Epithelial cell of esophagus (primary cell): ENCODE measurements at regions not wholly inside any gene's neighbourhood (a gene's known extent, or its start where the extent isn't known, plus 50 kb on each side); places are given as distances from the start of the nearest gene placed in this dataset.
"Not testable (repeated sequence)": the region's sequence is repeated elsewhere in the genome, so short reads cannot be mapped to it uniquely, and the experiment has no call there.

Experiments used
- DNase-seq: peaks from one replicate; pipeline ENCODE4 v3.0.0; 2010; ENCODE audit warnings: low read depth
- H3K4me3 ChIP-seq: 2 replicates; pipeline ENCODE4 v1.5.1; 2011; ENCODE audit warnings: mild to moderate bottlenecking, low read length, control low read depth
- CTCF ChIP-seq: IDR thresholded peaks from 2 replicates; pipeline ENCODE4 v1.5.1; 2011; ENCODE audit warnings: low read depth, mild to moderate bottlenecking, low read length, control low read depth, inconsistent platforms; ENCODE audit not compliant: insufficient read depth; ENCODE audit errors: missing control alignments

GRCh38 chr5:122209601-122210000 lies 80.3 kb downstream of the ZNF474 start:
- not testable (repeated sequence) for H3K4me3 ChIP-seq, DNase-seq

GRCh38 chr5:122218778-122219177 lies 89.4 kb downstream of the ZNF474 start:
- H3K4me3 ChIP-seq = no peak overlapping the region
- DNase-seq = no peak
- no peak for TF ChIP-seq CTCF

GRCh38 chr5:122219436-122220166 lies 90.3 kb downstream of the ZNF474 start:
- no peak overlapping the region for H3K4me3 ChIP-seq
- TF ChIP-seq CTCF = no peak
- DNase-seq = no peak

- TF ChIP-seq CTCF = no peak
- DNase-seq = no peak
- H3K4me3 ChIP-seq = no peak overlapping the region
These were observed 91.2 kb downstream of the ZNF474 start for GRCh38 chr5:122220511-122220910.

- H3K4me3 ChIP-seq = no peak overlapping the region
- no peak for DNase-seq
- no peak for TF ChIP-seq CTCF
These were observed 90.2 kb upstream of the SNCAIP start for GRCh38 chr5:122221857-122222256.

- no peak overlapping the region for H3K4me3 ChIP-seq
- DNase-seq = no peak
- no peak for TF ChIP-seq CTCF
These were observed 89.5 kb upstream of the SNCAIP start for GRCh38 chr5:122222580-122222979.

- H3K4me3 ChIP-seq = no peak overlapping the region
- no peak for DNase-seq
- no peak for TF ChIP-seq CTCF
These were observed 83.2 kb upstream of the SNCAIP start for GRCh38 chr5:122228728-122229392.
